GM23248 (cell line): ENCODE measurements at regions not wholly inside any gene's neighbourhood (a gene's known extent, or its start where the extent isn't known, plus 50 kb on each side); places are given as distances from the start of the nearest gene placed in this dataset.

Experiments
- EZH2 ChIP-seq: fragments of 200-600 bp; sonication (generic); IDR thresholded peaks from 2 replicates; pipeline ENCODE4 v1.6.1; 2018; ENCODE audit warnings: antibody characterized with exemption, mild to moderate bottlenecking; ENCODE audit not compliant: insufficient read depth, poor library complexity, severe bottlenecking
- EZH2phosphoT487 ChIP-seq: fragments of 200-600 bp; sonication (generic); IDR thresholded peaks from 2 replicates; pipeline ENCODE4 v1.6.1; 2018; ENCODE audit warnings: antibody characterized with exemption, moderate library complexity, mild to moderate bottlenecking, low read depth; ENCODE audit not compliant: insufficient read depth

- TF ChIP-seq EZH2 = no peak
- TF ChIP-seq EZH2phosphoT487 = no peak
Measured at GRCh38 chr16:27632216-27632615, 82.3 kb downstream of the KATNIP start.
